ENCODE measurements at regions not wholly inside any gene's neighbourhood (a gene's known extent, or its start where the extent isn't known, plus 50 kb on each side); places are given as distances from the start of the nearest gene placed in this dataset.

- TF ChIP-seq POLR2A (IDR thresholded peaks at IDR 0.05) (no peak), CTCF (IDR thresholded peaks at IDR 0.05) (no peak), EP300 (IDR thresholded peaks at IDR 0.05) (no peak)
Measured at GRCh38 chr1:185533596-185533995, 200.6 kb upstream of the HMCN1 start.
